IMR-90 (cell line): ENCODE measurements at regions not wholly inside any gene's neighbourhood (a gene's known extent, or its start where the extent isn't known, plus 50 kb on each side); places are given as distances from the start of the nearest gene placed in this dataset.
A peak's percentile ranks its signal among the peaks of the same experiment; 100 is the strongest.

Experiments
- ATAC-seq: fragments of 200-7000 bp; cut with Tn5 transposase; 2 replicates; pipeline ENCODE4 v1.9.1; 2020; ENCODE audit warnings: low read depth, mild to moderate bottlenecking, moderate library complexity
- BruUV-seq: library from RNA; stranded (reverse); fragments of 400-500 nt; replicated peaks from 2 replicates; lab custom pipeline; 2021; lab: Mats Ljungman, UMichigan
- CTCF ChIA-PET: fragments of 300-600 bp; formaldehyde crosslinking; extraction: SDS; loops from one replicate; lab custom pipeline; 2021; ENCODE audit warnings: antibody characterized with exemption; lab: Yijun Ruan, JAX
- POLR2A ChIA-PET: fragments of 300-600 bp; sonication (Branson Sonifier 250); formaldehyde crosslinking; loops from one replicate; lab custom pipeline; 2022; ENCODE audit warnings: antibody characterized with exemption; ENCODE audit not compliant: unreplicated experiment; lab: Charles Lee
- DNase-seq: peaks from one replicate; pipeline ENCODE4 v3.0.0; 2013
- H2AFZ ChIP-seq: replicated peaks from 2 replicates; pipeline ENCODE3; 2013; ENCODE audit warnings: low read length, mild to moderate bottlenecking; ENCODE audit not compliant: poor library complexity
- H2AK5ac ChIP-seq: 2 replicates; pipeline ENCODE4 v1.6.1; 2013; ENCODE audit warnings: low read depth, low read length, inconsistent platforms
- H2AK9ac ChIP-seq: replicated peaks from 2 replicates; pipeline ENCODE3; 2013; ENCODE audit warnings: mild to moderate bottlenecking, low read depth, low read length, moderate library complexity; ENCODE audit not compliant: poor library complexity
- H2BK120ac ChIP-seq: 2 replicates; pipeline ENCODE4 v1.6.1; 2013; ENCODE audit warnings: low read depth, low read length, inconsistent platforms
- H2BK15ac ChIP-seq: 3 replicates; pipeline ENCODE4 v1.6.1; 2013; ENCODE audit warnings: low read depth, low read length, inconsistent platforms
- H2BK20ac ChIP-seq: 2 replicates; pipeline ENCODE4 v1.6.1; 2013; ENCODE audit warnings: low read depth, mild to moderate bottlenecking, inconsistent platforms, low read length, moderate library complexity
- H2BK5ac ChIP-seq: 2 replicates; pipeline ENCODE4 v1.6.1; 2013; ENCODE audit warnings: mild to moderate bottlenecking, low read depth, low read length, inconsistent platforms; ENCODE audit not compliant: poor library complexity, severe bottlenecking
- H3K14ac ChIP-seq: replicated peaks from 2 replicates; pipeline ENCODE4 v1.6.1; 2013; ENCODE audit warnings: low read depth, low read length, inconsistent platforms
- H3K18ac ChIP-seq: 2 replicates; pipeline ENCODE4 v1.6.1; 2013; ENCODE audit warnings: low read depth, low read length, control low read depth
- H3K23ac ChIP-seq: 2 replicates; pipeline ENCODE4 v1.6.1; 2013; ENCODE audit warnings: low read depth, low read length, inconsistent platforms
- H3K27ac ChIP-seq: 2 replicates; pipeline ENCODE4 v1.5.1; 2013; ENCODE audit warnings: mild to moderate bottlenecking, control low read depth, low read length; ENCODE audit not compliant: insufficient read depth
- H3K27me3 ChIP-seq: 2 replicates; pipeline ENCODE4 v1.6.1; 2013; ENCODE audit warnings: low read length; ENCODE audit not compliant: control insufficient read depth, insufficient read depth
- H3K36me3 ChIP-seq: 2 replicates; pipeline ENCODE4 v1.6.1; 2013; ENCODE audit warnings: low read length, mixed read lengths; ENCODE audit not compliant: control insufficient read depth, insufficient read depth
- H3K4ac ChIP-seq: 2 replicates; pipeline ENCODE4 v1.6.1; 2013; ENCODE audit warnings: low read depth, low read length, inconsistent platforms
- H3K4me1 ChIP-seq: 2 replicates; pipeline ENCODE4 v1.6.1; 2013; ENCODE audit warnings: low read length, mixed read lengths; ENCODE audit not compliant: control insufficient read depth, insufficient read depth
- H3K4me2 ChIP-seq: 2 replicates; pipeline ENCODE4 v1.6.1; 2013; ENCODE audit warnings: low read depth, mild to moderate bottlenecking, control low read depth, low read length, moderate library complexity
- H3K4me3 ChIP-seq: 2 replicates; pipeline ENCODE4 v1.5.1; 2013; ENCODE audit warnings: low read depth, mild to moderate bottlenecking, control low read depth, low read length, moderate library complexity; ENCODE audit not compliant: insufficient read depth
- H3K56ac ChIP-seq: 2 replicates; pipeline ENCODE4 v1.6.1; 2013; ENCODE audit warnings: low read length, inconsistent platforms; ENCODE audit not compliant: insufficient read depth; ENCODE audit errors: extremely low read depth
- H3K79me1 ChIP-seq, 2 experiments: 2 replicates each; pipeline ENCODE4 v1.6.1; 2013; ENCODE audit warnings: low read length in 2 of 2, inconsistent platforms in 1 of 2, low read depth in 1 of 2
- H3K9ac ChIP-seq: 2 replicates; pipeline ENCODE4 v1.6.1; 2013; ENCODE audit warnings: low read depth, low read length, control low read depth
- H3K9me1 ChIP-seq: 2 replicates; pipeline ENCODE4 v1.6.1; 2013; ENCODE audit warnings: low read length, inconsistent platforms; ENCODE audit not compliant: insufficient read depth
- H3K9me3 ChIP-seq: 2 replicates; pipeline ENCODE4 v1.6.1; 2013; ENCODE audit warnings: low read length; ENCODE audit not compliant: control insufficient read depth, insufficient read depth
- H4K20me1 ChIP-seq: 2 replicates; pipeline ENCODE4 v1.6.1; 2013; ENCODE audit warnings: low read length, inconsistent platforms; ENCODE audit not compliant: insufficient read depth
- H4K5ac ChIP-seq: 2 replicates; pipeline ENCODE4 v1.6.1; 2013; ENCODE audit warnings: mild to moderate bottlenecking, low read depth, low read length, control low read depth
- H4K8ac ChIP-seq, 2 experiments: 2 replicates each; pipeline ENCODE4 v1.6.1; 2013; ENCODE audit warnings: low read depth in 2 of 2, low read length in 2 of 2, control low read depth in 1 of 2, inconsistent platforms in 1 of 2
- H4K91ac ChIP-seq: 2 replicates; pipeline ENCODE4 v1.6.1; 2013; ENCODE audit warnings: low read depth, low read length, inconsistent platforms; ENCODE audit not compliant: insufficient read depth
- BHLHE40 ChIP-seq: fragments of 150-350 bp; IDR thresholded peaks from 2 replicates; pipeline ENCODE4 v1.6.1; 2016; ENCODE audit warnings: mild to moderate bottlenecking, low read depth, low read length
- CEBPB ChIP-seq: IDR thresholded peaks from 2 replicates; pipeline ENCODE4 v1.6.1; 2012; ENCODE audit warnings: low read depth, low read length, improper control_type of control experiment
- CHD1 ChIP-seq: IDR thresholded peaks from 2 replicates; pipeline ENCODE4 v1.6.1; 2012; ENCODE audit warnings: low read depth, low read length, improper control_type of control experiment
- FOS ChIP-seq: fragments of 150-350 bp; IDR thresholded peaks from 2 replicates; pipeline ENCODE4 v1.6.1; 2016; ENCODE audit warnings: low read depth, low read length
- MAFK ChIP-seq: IDR thresholded peaks from 2 replicates; pipeline ENCODE4 v1.6.1; 2012; ENCODE audit warnings: low read depth, low read length, improper control_type of control experiment
- MAZ ChIP-seq: IDR thresholded peaks from 2 replicates; pipeline ENCODE4 v1.6.1; 2012; ENCODE audit warnings: low read depth, mild to moderate bottlenecking, low read length, improper control_type of control experiment, moderate library complexity, borderline replicate concordance
- MXI1 ChIP-seq: IDR thresholded peaks from 2 replicates; pipeline ENCODE4 v1.6.1; 2012; ENCODE audit warnings: low read depth, mild to moderate bottlenecking, low read length, moderate library complexity, borderline replicate concordance
- NFE2L2 ChIP-seq: fragments of 150-350 bp; IDR thresholded peaks from 2 replicates; pipeline ENCODE4 v1.6.1; 2016; ENCODE audit warnings: low read depth, mild to moderate bottlenecking, low read length
- POLR2A ChIP-seq: IDR thresholded peaks from 2 replicates; pipeline ENCODE4 v1.6.1; 2012; ENCODE audit warnings: mild to moderate bottlenecking, low read depth, low read length
- RAD21 ChIP-seq: IDR thresholded peaks from 2 replicates; pipeline ENCODE4 v1.6.1; 2012; ENCODE audit warnings: low read length, improper control_type of control experiment
- RCOR1 ChIP-seq: IDR thresholded peaks from 2 replicates; pipeline ENCODE4 v1.6.1; 2012; ENCODE audit warnings: mild to moderate bottlenecking, low read length, improper control_type of control experiment; ENCODE audit not compliant: insufficient replicate concordance
- RFX5 ChIP-seq: IDR thresholded peaks from 2 replicates; pipeline ENCODE4 v1.8.0; 2012; ENCODE audit warnings: low read depth, mild to moderate bottlenecking, low read length, moderate library complexity
- SMC3 ChIP-seq: fragments of 150-350 bp; IDR thresholded peaks from 2 replicates; pipeline ENCODE4 v1.6.1; 2016; ENCODE audit warnings: low read depth, mild to moderate bottlenecking, antibody characterized with exemption, low read length, moderate library complexity
- WGBS, 2 experiments: methylation state at CpG; one replicate each; pipeline versions ENCODE4 v1.1.5 to v1.1.7; 2013; ENCODE audit warnings: missing lambda C conversion rate in 2 of 2; ENCODE audit not compliant: insufficient read length in 1 of 2; ENCODE audit errors: extremely low coverage in 2 of 2; 5-methylcytosine and 5-hydroxymethylcytosine counted together
- dilution Hi-C: fragments of 300-500 bp; cut with HindIII; formaldehyde crosslinking; loops from one replicate; pipeline ENCODE4 v1.14.3; 2018; ENCODE audit warnings: low sequenced_read_pairs; ENCODE audit not compliant: unreplicated experiment
- in situ Hi-C: fragments of 300-500 bp; cut with MboI; formaldehyde crosslinking; loops from 3 replicates; pipeline ENCODE4 v1.14.3; 2019; ENCODE audit warnings: low sequenced_read_pairs, inconsistent platforms, mixed read lengths
- intact Hi-C: fragments of 100-400 bp; cut with micrococcal nuclease; formaldehyde crosslinking; loops from 2 replicates; pipeline ENCODE4 v1.10.0; 2022
- TF ChIP-seq, protein P1 (sequence below): fragments of 150-350 bp; IDR thresholded peaks from 2 replicates; pipeline ENCODE4 v1.6.1; 2016; ENCODE audit warnings: low read depth, mild to moderate bottlenecking, low read length, moderate library complexity, borderline replicate concordance
- TF ChIP-seq, protein P2 (sequence below): fragments of 150-350 bp; IDR thresholded peaks from 2 replicates; pipeline ENCODE4 v1.6.1; 2017; ENCODE audit warnings: mild to moderate bottlenecking, antibody characterized with exemption, low read length, low read depth
- TF ChIP-seq, protein P3 (sequence below): conservative IDR thresholded peaks from 2 replicates; pipeline ENCODE4 v1.5.1; 2012; ENCODE audit warnings: mild to moderate bottlenecking, low read depth, low read length, improper control_type of control experiment

DNA sequence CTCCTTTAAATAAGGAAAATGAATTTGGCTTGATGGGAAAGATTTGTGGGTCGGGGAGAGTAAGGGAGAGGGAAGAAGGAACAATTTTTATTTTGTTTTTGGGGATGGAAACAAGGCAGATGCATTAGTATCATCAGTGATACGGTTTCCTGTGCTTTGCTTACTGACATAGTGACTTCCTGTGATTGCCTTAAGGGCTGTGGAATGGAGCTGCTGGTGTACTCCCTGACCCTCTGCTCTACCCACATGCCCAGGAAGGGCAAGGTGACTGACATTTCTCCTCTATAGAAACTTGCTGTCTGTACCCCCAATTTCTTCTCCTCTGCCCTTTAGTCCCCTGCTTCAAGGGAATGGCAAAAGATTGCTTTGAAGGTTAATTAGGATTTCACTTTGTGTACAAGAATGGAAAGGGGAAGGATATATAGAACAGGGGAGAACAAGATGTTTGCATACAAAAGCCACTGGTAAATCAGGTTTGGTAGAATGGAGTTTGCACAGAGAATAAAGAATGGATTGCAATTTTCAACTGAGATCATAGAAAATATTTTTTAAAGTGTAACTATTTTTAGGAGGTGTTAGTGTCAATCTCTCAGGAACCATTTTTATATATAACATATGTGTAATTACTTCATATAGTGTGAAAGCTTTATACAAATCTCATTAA lies 129.0 kb upstream of the AGR3 start:
- H2AFZ ChIP-seq = no peak overlapping the region
- ATAC-seq (no peak), DNase-seq (no peak)
- peak overlapping the region; percentile 9; the same call in 1 of the 2 replicates for H2BK20ac ChIP-seq
- no peak overlapping the region for H3K4me3 ChIP-seq
- H2AK9ac ChIP-seq = no peak overlapping the region
- no peak overlapping the region for H3K4ac ChIP-seq
- H3K9me1 ChIP-seq = no peaks in the 10 kb centered on the region
- intact Hi-C loops (no loop called here), in situ Hi-C loops (no loop called here), dilution Hi-C loops (no loop called here)
- WGBS, 2 experiments = 100% methylated on average over 1 of the region's 2 CpGs; no CpG with 5 or more reads in 1 of the 2 experiments
- no peak overlapping the region for H3K56ac ChIP-seq
- H3K9me3 ChIP-seq = no peaks in the 10 kb centered on the region
- H3K79me1 ChIP-seq = no peaks in the 10 kb centered on the region
- no peak overlapping the region for H2BK5ac ChIP-seq
- H4K8ac ChIP-seq = no peak overlapping the region
- H4K5ac ChIP-seq = no peak overlapping the region
- H2BK15ac ChIP-seq = no peak overlapping the region
- no peak overlapping the region for H3K23ac ChIP-seq
- H2AK5ac ChIP-seq = no peak overlapping the region
- H3K9ac ChIP-seq = no peak overlapping the region
- POLR2A ChIA-PET = no interaction called here
- CTCF ChIA-PET = no interaction called here
- TF ChIP-seq BHLHE40 = no peak
- no peak for TF ChIP-seq CEBPB
- TF ChIP-seq RFX5 = no peak
- TF ChIP-seq, protein P1, sequence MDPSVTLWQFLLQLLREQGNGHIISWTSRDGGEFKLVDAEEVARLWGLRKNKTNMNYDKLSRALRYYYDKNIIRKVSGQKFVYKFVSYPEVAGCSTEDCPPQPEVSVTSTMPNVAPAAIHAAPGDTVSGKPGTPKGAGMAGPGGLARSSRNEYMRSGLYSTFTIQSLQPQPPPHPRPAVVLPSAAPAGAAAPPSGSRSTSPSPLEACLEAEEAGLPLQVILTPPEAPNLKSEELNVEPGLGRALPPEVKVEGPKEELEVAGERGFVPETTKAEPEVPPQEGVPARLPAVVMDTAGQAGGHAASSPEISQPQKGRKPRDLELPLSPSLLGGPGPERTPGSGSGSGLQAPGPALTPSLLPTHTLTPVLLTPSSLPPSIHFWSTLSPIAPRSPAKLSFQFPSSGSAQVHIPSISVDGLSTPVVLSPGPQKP = no peak
- TF ChIP-seq RAD21 = no peak
- TF ChIP-seq POLR2A = no peak
- TF ChIP-seq, protein P2, sequence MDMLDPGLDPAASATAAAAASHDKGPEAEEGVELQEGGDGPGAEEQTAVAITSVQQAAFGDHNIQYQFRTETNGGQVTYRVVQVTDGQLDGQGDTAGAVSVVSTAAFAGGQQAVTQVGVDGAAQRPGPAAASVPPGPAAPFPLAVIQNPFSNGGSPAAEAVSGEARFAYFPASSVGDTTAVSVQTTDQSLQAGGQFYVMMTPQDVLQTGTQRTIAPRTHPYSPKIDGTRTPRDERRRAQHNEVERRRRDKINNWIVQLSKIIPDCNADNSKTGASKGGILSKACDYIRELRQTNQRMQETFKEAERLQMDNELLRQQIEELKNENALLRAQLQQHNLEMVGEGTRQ = no peak
- TF ChIP-seq MAFK = no peak
- TF ChIP-seq NFE2L2 = no peak
- no peak for TF ChIP-seq FOS
- no peak for TF ChIP-seq MAZ
- no peak for TF ChIP-seq SMC3
- no peak for TF ChIP-seq RCOR1
- no peak for TF ChIP-seq CHD1
- TF ChIP-seq, protein P3, sequence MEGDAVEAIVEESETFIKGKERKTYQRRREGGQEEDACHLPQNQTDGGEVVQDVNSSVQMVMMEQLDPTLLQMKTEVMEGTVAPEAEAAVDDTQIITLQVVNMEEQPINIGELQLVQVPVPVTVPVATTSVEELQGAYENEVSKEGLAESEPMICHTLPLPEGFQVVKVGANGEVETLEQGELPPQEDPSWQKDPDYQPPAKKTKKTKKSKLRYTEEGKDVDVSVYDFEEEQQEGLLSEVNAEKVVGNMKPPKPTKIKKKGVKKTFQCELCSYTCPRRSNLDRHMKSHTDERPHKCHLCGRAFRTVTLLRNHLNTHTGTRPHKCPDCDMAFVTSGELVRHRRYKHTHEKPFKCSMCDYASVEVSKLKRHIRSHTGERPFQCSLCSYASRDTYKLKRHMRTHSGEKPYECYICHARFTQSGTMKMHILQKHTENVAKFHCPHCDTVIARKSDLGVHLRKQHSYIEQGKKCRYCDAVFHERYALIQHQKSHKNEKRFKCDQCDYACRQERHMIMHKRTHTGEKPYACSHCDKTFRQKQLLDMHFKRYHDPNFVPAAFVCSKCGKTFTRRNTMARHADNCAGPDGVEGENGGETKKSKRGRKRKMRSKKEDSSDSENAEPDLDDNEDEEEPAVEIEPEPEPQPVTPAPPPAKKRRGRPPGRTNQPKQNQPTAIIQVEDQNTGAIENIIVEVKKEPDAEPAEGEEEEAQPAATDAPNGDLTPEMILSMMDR = no peak
- no peak for TF ChIP-seq MXI1
- no peaks in the 10 kb centered on the region for H3K4me1 ChIP-seq
- no peaks in the 10 kb centered on the region for H3K36me3 ChIP-seq
- H3K4me2 ChIP-seq = no peak overlapping the region
- no peak overlapping the region for H3K27ac ChIP-seq
- H2BK120ac ChIP-seq = no peak overlapping the region
- no peak overlapping the region for H4K91ac ChIP-seq
- H3K18ac ChIP-seq = no peak overlapping the region
- no TSS peak for BruUV-seq
- 0 out of 2 replicates have a peak overlapping the region, but pooled peaks have one; percentile 15 for H3K14ac ChIP-seq
- H4K20me1 ChIP-seq = no peaks in the 10 kb centered on the region
- no peaks in the 10 kb centered on the region for H3K27me3 ChIP-seq
